WERI-Rb-1 (cell line): ENCODE measurements at regions not wholly inside any gene's neighbourhood (a gene's known extent, or its start where the extent isn't known, plus 50 kb on each side); places are given as distances from the start of the nearest gene placed in this dataset.

Source experiments
- DNase-seq: peaks from one replicate; pipeline ENCODE4 v3.0.0-alpha.2; 2020
- H3K27ac ChIP-seq: fragments of 250-450 bp; sonication (Bioruptor Pico); 2 replicates; pipeline ENCODE4 v1.5.1; 2020; ENCODE audit warnings: mild to moderate bottlenecking, moderate library complexity
- H3K27me3 ChIP-seq: fragments of 250-450 bp; sonication (Bioruptor Pico); 2 replicates; pipeline ENCODE4 v1.5.1; 2021; ENCODE audit warnings: mild to moderate bottlenecking, low read depth, moderate library complexity; ENCODE audit not compliant: insufficient read depth, severe bottlenecking
- H3K36me3 ChIP-seq: fragments of 250-450 bp; sonication (Bioruptor Pico); 2 replicates; pipeline ENCODE4 v1.5.1; 2020; ENCODE audit warnings: mild to moderate bottlenecking, moderate library complexity
- H3K4me3 ChIP-seq: 2 replicates; pipeline ENCODE4 v1.5.1; 2011; ENCODE audit warnings: low read depth, mild to moderate bottlenecking, control low read depth, low read length
- H3K9me3 ChIP-seq: fragments of 250-450 bp; sonication (Bioruptor Pico); 2 replicates; pipeline ENCODE4 v1.5.1; 2021; ENCODE audit warnings: mild to moderate bottlenecking, moderate library complexity; ENCODE audit not compliant: severe bottlenecking
- CTCF ChIP-seq: IDR thresholded peaks from 2 replicates; pipeline ENCODE4 v1.5.1; 2011; ENCODE audit warnings: low read depth, mild to moderate bottlenecking, control low read depth, inconsistent platforms, low read length

GRCh38 chr10:47099474-47099873, 188.2 kb downstream of the PTPN20 start:
- Histone ChIP-seq H3K27ac (no peak overlapping the region), H3K4me3 (no peak overlapping the region), H3K27me3 (no peaks in the 10 kb centered on the region), H3K9me3 (peaks cover 2% of the 10 kb centered on the region), H3K36me3 (no peaks in the 10 kb centered on the region)
- DNase-seq, result no peak
- TF ChIP-seq CTCF, result no peak

GRCh38 chr10:47101196-47101595, 190.0 kb downstream of the PTPN20 start:
- TF ChIP-seq CTCF, result no peak
- Histone ChIP-seq H3K27me3 (no peaks in the 10 kb centered on the region), H3K27ac (no peak overlapping the region), H3K9me3 (peaks cover 2% of the 10 kb centered on the region), H3K4me3 (no peak overlapping the region), H3K36me3 (no peaks in the 10 kb centered on the region)
- DNase-seq, result no peak

GRCh38 chr10:47101807-47102206, 190.6 kb downstream of the PTPN20 start:
- no peak overlapping the region for H3K27ac ChIP-seq
- H3K4me3 ChIP-seq, result no peak overlapping the region
- peaks cover 2% of the 10 kb centered on the region for H3K9me3 ChIP-seq
- H3K27me3 ChIP-seq, result no peaks in the 10 kb centered on the region
- DNase-seq, result no peak
- TF ChIP-seq CTCF, result no peak
- H3K36me3 ChIP-seq, result no peaks in the 10 kb centered on the region

GRCh38 chr10:47104151-47104605, 192.9 kb downstream of the PTPN20 start:
- Histone ChIP-seq H3K4me3 (no peak overlapping the region), H3K9me3 (peaks cover 2% of the 10 kb centered on the region), H3K27me3 (no peaks in the 10 kb centered on the region), H3K36me3 (no peaks in the 10 kb centered on the region), H3K27ac (no peak overlapping the region)
- TF ChIP-seq CTCF, result no peak
- no peak for DNase-seq

- H3K27me3 ChIP-seq, result no peaks in the 10 kb centered on the region
- H3K27ac ChIP-seq, result no peak overlapping the region
- no peak for TF ChIP-seq CTCF
- no peak for DNase-seq
- peaks cover 2% of the 10 kb centered on the region for H3K9me3 ChIP-seq
- H3K36me3 ChIP-seq, result no peaks in the 10 kb centered on the region
- no peak overlapping the region for H3K4me3 ChIP-seq
Observed at GRCh38 chr10:47104786-47105385, 193.7 kb downstream of the PTPN20 start.

- H3K27ac ChIP-seq, result no peak overlapping the region
- no peak overlapping the region for H3K4me3 ChIP-seq
- H3K27me3 ChIP-seq, result no peaks in the 10 kb centered on the region
- peaks cover 2% of the 10 kb centered on the region for H3K9me3 ChIP-seq
- TF ChIP-seq CTCF, result no peak
- H3K36me3 ChIP-seq, result no peaks in the 10 kb centered on the region
- no peak for DNase-seq
Observed at GRCh38 chr10:47107007-47107747, 192.8 kb upstream of the GDF10 start.
